SH-SY5Y (cell line): ENCODE measurements at regions not wholly inside any gene's neighbourhood (a gene's known extent, or its start where the extent isn't known, plus 50 kb on each side); places are given as distances from the start of the nearest gene placed in this dataset.

Source experiments
- GATA2 ChIP-seq: IDR thresholded peaks from 2 replicates; pipeline ENCODE4 v1.6.1; 2011; ENCODE audit warnings: mild to moderate bottlenecking, low read depth, low read length
- GATA3 ChIP-seq: IDR thresholded peaks from 2 replicates; pipeline ENCODE4 v1.6.1; 2011; ENCODE audit warnings: low read depth, mild to moderate bottlenecking, low read length, moderate library complexity

- no peak for TF ChIP-seq GATA2
- TF ChIP-seq GATA3 = no peak
Measured at GRCh38 chr1:96036763-96037162, 684.8 kb upstream of the PTBP2 start.
